Progenitor cell of endocrine pancreas (in vitro differentiated cells): ENCODE measurements at regions not wholly inside any gene's neighbourhood (a gene's known extent, or its start where the extent isn't known, plus 50 kb on each side); places are given as distances from the start of the nearest gene placed in this dataset.

ENCODE experiments used
- DNase-seq: peaks from one replicate; pipeline ENCODE4 v3.0.0; 2021; ENCODE audit warnings: low spot score; ENCODE audit not compliant: unreplicated experiment
- H3K27ac Mint-ChIP-seq: 2 replicates; pipeline ENCODE4 v1.8.0; 2021; ENCODE audit warnings: mild to moderate bottlenecking, moderate library complexity, mixed read lengths
- H3K27me3 Mint-ChIP-seq: 2 replicates; pipeline ENCODE4 v1.8.0; 2021; ENCODE audit warnings: mixed read lengths
- H3K36me3 Mint-ChIP-seq: 2 replicates; pipeline ENCODE4 v1.8.0; 2022; ENCODE audit warnings: mixed read lengths; ENCODE audit not compliant: insufficient read depth
- H3K4me1 Mint-ChIP-seq: 2 replicates; pipeline ENCODE4 v1.8.0; 2021; ENCODE audit warnings: low read depth, mixed read lengths
- H3K4me3 Mint-ChIP-seq: 2 replicates; pipeline ENCODE4 v1.8.0; 2021; ENCODE audit warnings: low read depth, mild to moderate bottlenecking, moderate library complexity, mixed read lengths
- H3K9me3 Mint-ChIP-seq: 2 replicates; pipeline ENCODE4 v1.8.0; 2021; ENCODE audit warnings: low read depth, mixed read lengths
- CTCF ChIP-seq: fragments of 200-600 bp; sonication (generic); IDR thresholded peaks from one replicate; pipeline ENCODE4 v1.5.0; 2021; ENCODE audit warnings: antibody characterized with exemption, mild to moderate bottlenecking; ENCODE audit not compliant: unreplicated experiment

DNA sequence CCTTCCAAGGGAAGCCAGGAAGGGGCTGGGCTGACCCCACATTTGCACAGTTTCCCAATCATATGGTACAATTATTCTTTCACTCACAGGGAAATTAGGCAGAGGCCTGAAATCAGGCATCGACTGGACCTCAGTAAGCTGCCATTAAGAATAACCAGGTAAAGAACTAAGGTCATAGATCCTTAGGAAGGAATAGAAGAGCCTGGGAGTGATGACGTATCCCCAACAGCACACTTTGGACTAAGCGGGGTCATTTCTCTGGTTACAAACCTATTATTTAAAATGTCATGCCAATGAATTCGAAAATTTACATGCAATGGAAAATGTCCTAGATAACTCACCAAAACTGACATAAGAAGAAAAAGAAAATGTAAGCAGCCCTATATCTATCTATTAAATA lies 118.2 kb downstream of the BRD1 start:
- H3K27me3 Mint-ChIP-seq = peaks cover 36% of the 10 kb centered on the region
- H3K27ac Mint-ChIP-seq = no peak overlapping the region
- no peaks in the 10 kb centered on the region for H3K9me3 Mint-ChIP-seq

GRCh38 chr22:49705972-49706352 lies 121.7 kb downstream of the BRD1 start:
- TF ChIP-seq CTCF = no peak
- H3K27ac Mint-ChIP-seq = no peak overlapping the region
- no peak overlapping the region for H3K4me3 Mint-ChIP-seq
- DNase-seq = no peak
- H3K27me3 Mint-ChIP-seq = peaks cover 12% of the 10 kb centered on the region
- peaks cover 14% of the 10 kb centered on the region for H3K4me1 Mint-ChIP-seq
- H3K9me3 Mint-ChIP-seq = peaks cover 4% of the 10 kb centered on the region
- H3K36me3 Mint-ChIP-seq = no peaks in the 10 kb centered on the region

More for the DNA sequence above, 118.2 kb downstream of the BRD1 start:
- H3K36me3 Mint-ChIP-seq = no peaks in the 10 kb centered on the region
- no peak overlapping the region for H3K4me3 Mint-ChIP-seq
- no peak for DNase-seq
- TF ChIP-seq CTCF = no peak
- peaks cover 9% of the 10 kb centered on the region for H3K4me1 Mint-ChIP-seq

- H3K36me3 Mint-ChIP-seq = no peaks in the 10 kb centered on the region
- peaks cover 4% of the 10 kb centered on the region for H3K9me3 Mint-ChIP-seq
- peaks cover 14% of the 10 kb centered on the region for H3K4me1 Mint-ChIP-seq
- no peak for TF ChIP-seq CTCF
- no peak for DNase-seq
- H3K4me3 Mint-ChIP-seq = no peak overlapping the region
- H3K27me3 Mint-ChIP-seq = peaks cover 14% of the 10 kb centered on the region
- no peak overlapping the region for H3K27ac Mint-ChIP-seq
Observed at GRCh38 chr22:49705216-49705971, 122.3 kb downstream of the BRD1 start.

DNA sequence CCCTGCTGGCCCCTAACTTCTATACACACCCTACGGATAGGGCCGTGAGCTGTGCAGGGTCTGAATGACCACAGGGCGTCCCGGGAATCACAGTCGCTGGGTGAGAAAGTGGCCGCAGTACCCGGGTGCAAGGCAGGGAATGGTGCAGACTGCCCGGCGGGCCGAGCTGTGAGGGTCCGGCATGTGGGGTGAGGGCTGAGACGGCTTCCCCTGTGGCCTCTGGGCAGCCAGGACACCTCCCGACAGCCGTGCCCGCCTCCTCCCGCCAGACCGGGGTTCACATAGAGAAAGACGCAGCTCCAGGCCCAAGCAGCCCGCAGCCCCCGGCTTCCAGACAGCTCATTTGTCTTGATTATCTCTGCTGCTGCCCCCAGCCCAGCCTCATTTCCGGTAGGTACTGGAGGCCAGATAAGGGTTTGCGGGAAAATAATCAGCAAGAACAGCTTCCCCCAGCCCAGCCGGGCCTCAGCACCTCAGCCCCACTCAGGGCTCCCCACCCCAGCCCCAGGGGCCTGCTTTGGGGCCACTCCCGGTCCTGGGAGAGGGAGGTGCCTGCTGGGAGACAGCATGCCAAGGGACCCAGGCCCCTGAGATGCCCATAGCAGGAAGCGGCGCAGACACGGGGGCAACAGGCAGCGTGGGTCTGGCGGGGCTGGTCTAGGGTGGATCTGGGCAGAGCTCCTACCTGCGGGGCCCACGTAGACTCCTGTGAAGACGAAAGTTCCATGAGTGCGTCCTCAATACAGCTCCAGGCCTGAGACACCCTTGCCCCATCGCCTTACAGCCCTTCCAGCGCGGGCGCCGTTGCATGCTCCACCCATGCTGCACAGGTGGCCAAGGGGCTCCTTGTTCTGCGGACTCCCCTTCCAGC lies 123.1 kb downstream of the BRD1 start:
- peak; percentile 13 for TF ChIP-seq CTCF
- Mint-ChIP-seq H3K36me3 (no peaks in the 10 kb centered on the region), H3K4me3 (no peak overlapping the region), H3K27me3 (peaks cover 14% of the 10 kb centered on the region), H3K27ac (no peak overlapping the region), H3K9me3 (peaks cover 4% of the 10 kb centered on the region), H3K4me1 (peaks cover 14% of the 10 kb centered on the region)
- DNase-seq = no peak

GRCh38 chr22:49703990-49704344 lies 123.7 kb downstream of the BRD1 start:
- Mint-ChIP-seq H3K36me3 (no peaks in the 10 kb centered on the region), H3K9me3 (peaks cover 4% of the 10 kb centered on the region), H3K4me1 (peaks cover 14% of the 10 kb centered on the region), H3K4me3 (no peak overlapping the region), H3K27ac (no peak overlapping the region), H3K27me3 (peaks cover 14% of the 10 kb centered on the region)
- DNase-seq = no peak
- no peak for TF ChIP-seq CTCF
